H1 (cell line): ENCODE measurements at regions not wholly inside any gene's neighbourhood (a gene's known extent, or its start where the extent isn't known, plus 50 kb on each side); places are given as distances from the start of the nearest gene placed in this dataset.

Experiments
- BACH1 ChIP-seq: IDR thresholded peaks from 2 replicates; pipeline ENCODE4 v1.6.1; 2012; ENCODE audit warnings: low read length, improper control_type of control experiment
- CHD1 ChIP-seq: IDR thresholded peaks from 2 replicates; pipeline ENCODE4 v1.6.1; 2012; ENCODE audit warnings: low read depth, low read length, improper control_type of control experiment
- YY1 ChIP-seq: IDR thresholded peaks from 2 replicates; pipeline ENCODE4 v1.6.1; 2011; ENCODE audit warnings: low read depth, mild to moderate bottlenecking, low read length
- TF ChIP-seq, protein P1 (sequence below): fragments of 300-600 bp; sonication (generic); IDR thresholded peaks from 2 replicates; pipeline ENCODE4 v1.7.1; 2012; ENCODE audit warnings: low read length, moderate library complexity, mild to moderate bottlenecking, inconsistent platforms; ENCODE audit not compliant: insufficient replicate concordance

DNA sequence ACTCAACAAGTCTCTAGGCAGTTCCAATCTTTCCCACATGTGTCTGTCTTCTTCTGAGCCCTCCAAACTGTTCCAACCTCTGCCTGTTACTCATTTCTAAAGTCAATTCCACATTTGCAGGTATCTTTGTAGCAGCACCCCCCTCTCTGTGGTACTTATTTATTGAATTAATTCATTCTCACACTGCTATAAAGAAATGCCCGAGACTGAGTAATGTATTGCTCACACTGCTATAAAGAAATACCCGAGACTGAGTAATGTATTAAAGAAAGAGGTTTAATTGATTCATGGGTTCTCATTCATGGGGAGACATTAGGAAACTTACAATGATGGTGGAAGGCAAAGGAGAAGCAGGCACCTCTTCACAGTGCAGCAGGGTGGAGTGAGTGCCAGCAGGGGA is 1413.8 kb downstream of the SI start (continued):
- TF ChIP-seq BACH1 (no peak), YY1 (no peak), CHD1 (no peak)
- TF ChIP-seq, protein P1, sequence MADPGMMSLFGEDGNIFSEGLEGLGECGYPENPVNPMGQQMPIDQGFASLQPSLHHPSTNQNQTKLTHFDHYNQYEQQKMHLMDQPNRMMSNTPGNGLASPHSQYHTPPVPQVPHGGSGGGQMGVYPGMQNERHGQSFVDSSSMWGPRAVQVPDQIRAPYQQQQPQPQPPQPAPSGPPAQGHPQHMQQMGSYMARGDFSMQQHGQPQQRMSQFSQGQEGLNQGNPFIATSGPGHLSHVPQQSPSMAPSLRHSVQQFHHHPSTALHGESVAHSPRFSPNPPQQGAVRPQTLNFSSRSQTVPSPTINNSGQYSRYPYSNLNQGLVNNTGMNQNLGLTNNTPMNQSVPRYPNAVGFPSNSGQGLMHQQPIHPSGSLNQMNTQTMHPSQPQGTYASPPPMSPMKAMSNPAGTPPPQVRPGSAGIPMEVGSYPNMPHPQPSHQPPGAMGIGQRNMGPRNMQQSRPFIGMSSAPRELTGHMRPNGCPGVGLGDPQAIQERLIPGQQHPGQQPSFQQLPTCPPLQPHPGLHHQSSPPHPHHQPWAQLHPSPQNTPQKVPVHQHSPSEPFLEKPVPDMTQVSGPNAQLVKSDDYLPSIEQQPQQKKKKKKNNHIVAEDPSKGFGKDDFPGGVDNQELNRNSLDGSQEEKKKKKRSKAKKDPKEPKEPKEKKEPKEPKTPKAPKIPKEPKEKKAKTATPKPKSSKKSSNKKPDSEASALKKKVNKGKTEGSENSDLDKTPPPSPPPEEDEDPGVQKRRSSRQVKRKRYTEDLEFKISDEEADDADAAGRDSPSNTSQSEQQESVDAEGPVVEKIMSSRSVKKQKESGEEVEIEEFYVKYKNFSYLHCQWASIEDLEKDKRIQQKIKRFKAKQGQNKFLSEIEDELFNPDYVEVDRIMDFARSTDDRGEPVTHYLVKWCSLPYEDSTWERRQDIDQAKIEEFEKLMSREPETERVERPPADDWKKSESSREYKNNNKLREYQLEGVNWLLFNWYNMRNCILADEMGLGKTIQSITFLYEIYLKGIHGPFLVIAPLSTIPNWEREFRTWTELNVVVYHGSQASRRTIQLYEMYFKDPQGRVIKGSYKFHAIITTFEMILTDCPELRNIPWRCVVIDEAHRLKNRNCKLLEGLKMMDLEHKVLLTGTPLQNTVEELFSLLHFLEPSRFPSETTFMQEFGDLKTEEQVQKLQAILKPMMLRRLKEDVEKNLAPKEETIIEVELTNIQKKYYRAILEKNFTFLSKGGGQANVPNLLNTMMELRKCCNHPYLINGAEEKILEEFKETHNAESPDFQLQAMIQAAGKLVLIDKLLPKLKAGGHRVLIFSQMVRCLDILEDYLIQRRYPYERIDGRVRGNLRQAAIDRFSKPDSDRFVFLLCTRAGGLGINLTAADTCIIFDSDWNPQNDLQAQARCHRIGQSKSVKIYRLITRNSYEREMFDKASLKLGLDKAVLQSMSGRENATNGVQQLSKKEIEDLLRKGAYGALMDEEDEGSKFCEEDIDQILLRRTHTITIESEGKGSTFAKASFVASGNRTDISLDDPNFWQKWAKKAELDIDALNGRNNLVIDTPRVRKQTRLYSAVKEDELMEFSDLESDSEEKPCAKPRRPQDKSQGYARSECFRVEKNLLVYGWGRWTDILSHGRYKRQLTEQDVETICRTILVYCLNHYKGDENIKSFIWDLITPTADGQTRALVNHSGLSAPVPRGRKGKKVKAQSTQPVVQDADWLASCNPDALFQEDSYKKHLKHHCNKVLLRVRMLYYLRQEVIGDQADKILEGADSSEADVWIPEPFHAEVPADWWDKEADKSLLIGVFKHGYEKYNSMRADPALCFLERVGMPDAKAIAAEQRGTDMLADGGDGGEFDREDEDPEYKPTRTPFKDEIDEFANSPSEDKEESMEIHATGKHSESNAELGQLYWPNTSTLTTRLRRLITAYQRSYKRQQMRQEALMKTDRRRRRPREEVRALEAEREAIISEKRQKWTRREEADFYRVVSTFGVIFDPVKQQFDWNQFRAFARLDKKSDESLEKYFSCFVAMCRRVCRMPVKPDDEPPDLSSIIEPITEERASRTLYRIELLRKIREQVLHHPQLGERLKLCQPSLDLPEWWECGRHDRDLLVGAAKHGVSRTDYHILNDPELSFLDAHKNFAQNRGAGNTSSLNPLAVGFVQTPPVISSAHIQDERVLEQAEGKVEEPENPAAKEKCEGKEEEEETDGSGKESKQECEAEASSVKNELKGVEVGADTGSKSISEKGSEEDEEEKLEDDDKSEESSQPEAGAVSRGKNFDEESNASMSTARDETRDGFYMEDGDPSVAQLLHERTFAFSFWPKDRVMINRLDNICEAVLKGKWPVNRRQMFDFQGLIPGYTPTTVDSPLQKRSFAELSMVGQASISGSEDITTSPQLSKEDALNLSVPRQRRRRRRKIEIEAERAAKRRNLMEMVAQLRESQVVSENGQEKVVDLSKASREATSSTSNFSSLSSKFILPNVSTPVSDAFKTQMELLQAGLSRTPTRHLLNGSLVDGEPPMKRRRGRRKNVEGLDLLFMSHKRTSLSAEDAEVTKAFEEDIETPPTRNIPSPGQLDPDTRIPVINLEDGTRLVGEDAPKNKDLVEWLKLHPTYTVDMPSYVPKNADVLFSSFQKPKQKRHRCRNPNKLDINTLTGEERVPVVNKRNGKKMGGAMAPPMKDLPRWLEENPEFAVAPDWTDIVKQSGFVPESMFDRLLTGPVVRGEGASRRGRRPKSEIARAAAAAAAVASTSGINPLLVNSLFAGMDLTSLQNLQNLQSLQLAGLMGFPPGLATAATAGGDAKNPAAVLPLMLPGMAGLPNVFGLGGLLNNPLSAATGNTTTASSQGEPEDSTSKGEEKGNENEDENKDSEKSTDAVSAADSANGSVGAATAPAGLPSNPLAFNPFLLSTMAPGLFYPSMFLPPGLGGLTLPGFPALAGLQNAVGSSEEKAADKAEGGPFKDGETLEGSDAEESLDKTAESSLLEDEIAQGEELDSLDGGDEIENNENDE, result no peak
